Middle frontal gyrus (tissue), 1 donor: ENCODE measurements at regions not wholly inside any gene's neighbourhood (a gene's known extent, or its start where the extent isn't known, plus 50 kb on each side); places are given as distances from the start of the nearest gene placed in this dataset.

Experiments
- DNase-seq: peaks from one replicate; pipeline ENCODE4 v3.0.0-alpha.2; 2015; ENCODE audit warnings: low spot score; ENCODE audit errors: extremely low spot score

DNA sequence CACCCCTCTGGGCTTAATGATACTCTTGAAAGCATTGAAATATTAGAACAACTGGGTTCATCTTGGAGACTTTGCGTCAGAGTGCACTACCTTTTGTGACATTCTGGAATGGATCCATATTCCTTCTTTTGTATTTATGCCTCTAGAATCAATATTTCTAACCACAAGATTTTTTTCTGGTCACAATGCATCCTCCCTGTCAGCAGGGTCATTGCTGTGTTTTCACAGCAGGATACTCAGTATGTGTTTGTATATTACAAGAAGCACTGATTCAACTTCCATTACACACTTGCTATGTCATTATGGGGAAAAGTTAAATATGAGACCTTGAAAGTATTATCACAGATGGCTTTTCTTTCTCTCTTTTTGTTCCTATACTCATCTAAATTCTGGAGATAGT, 370.0 kb downstream of the HS3ST3B1 start:
- no peak for DNase-seq

DNA sequence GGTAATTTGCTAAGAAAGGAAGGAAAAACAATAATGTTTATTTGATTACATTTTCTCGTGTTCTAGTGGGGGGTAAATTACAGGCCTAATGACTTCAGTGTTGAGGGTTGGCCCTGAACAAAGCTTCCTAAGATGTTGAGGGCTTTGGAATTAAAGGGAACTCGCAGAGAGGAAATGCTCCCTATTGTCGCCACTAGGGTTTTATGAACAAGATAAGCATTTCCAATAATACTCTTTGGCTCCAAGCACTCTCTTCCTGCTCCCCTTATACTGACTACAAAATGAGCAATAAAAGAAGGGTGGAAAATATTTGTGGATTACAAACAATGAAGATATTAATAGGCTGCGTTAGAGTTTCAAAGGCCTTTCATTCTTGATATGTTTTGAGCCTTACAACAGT, 363.6 kb downstream of the HS3ST3B1 start:
- DNase-seq: no peak

DNA sequence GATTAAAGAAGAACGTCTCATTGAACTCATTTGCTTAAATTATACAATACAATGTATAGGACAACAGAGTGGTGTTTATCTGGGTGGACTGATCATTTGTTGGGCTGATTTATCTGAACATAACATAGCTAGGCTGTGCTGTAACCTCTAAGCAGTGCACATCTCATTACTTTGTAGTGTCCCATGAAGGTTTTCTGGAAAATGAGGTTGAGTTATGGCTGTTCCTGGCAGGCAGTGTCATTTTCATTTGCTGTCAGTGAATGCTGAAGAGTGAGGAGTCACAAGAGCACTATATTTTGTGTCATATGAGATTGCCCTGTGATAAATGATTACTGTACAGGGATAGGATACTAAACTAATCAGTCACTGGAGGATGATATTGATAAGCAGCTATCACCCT, 340.2 kb downstream of the HS3ST3B1 start:
- no peak for DNase-seq

DNA sequence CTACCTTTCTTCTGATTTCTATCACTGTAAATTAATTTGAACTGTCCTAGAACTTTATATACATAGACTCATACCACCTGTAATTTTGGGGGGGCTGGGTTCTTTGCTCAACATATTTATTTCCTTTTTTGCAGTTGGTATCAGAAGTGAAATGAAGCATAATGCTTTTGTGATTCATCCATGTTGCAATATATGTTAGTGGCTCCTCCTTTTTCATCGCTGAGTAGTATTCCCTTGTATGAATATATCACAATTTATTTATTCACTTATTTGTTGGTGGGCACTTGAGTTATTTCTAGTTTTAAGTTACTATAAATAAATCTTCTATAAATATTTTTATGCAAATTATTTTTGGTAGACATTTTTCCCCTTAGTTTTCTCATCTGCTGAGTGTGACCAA, 336.4 kb downstream of the HS3ST3B1 start:
- no peak for DNase-seq

DNA sequence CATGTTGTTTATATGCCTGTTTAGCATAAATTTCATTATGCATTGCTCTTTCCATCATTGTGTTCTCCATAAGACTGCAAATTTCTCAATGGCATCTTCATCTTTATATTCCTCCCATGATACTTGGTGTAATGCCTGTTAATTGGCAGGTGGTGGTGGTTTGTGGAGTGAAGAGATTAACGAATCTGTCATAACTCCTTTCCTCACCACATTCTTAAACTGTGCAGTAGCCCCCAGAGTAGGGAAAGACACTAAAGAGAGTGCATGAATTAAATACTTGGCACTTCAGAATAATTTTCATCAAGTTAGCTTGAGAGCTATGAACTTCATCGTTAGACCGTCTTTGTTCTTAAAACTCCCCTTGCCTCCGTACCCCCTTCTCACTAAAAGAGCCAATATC, 329.7 kb downstream of the HS3ST3B1 start:
- no peak for DNase-seq

DNA sequence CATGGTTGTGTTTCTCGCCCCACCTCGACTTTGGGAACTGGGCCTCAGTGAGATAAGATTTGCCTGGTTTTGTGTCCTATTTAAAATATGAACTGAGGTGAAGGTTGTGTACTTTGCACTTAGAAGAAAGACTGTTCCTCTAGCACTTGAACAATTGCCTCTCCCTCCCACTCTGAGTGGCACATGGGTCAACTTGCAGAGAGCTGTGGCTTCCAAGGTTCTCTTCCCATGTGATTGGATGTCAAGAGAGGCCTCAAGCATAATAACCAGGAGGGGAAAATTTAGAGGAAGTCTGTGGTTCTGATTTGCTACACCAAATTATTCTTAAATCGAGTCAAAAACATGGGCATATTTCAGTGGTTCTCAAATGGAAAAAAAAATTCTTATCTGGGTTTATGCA, 329.2 kb downstream of the HS3ST3B1 start:
- DNase-seq: no peak

DNA sequence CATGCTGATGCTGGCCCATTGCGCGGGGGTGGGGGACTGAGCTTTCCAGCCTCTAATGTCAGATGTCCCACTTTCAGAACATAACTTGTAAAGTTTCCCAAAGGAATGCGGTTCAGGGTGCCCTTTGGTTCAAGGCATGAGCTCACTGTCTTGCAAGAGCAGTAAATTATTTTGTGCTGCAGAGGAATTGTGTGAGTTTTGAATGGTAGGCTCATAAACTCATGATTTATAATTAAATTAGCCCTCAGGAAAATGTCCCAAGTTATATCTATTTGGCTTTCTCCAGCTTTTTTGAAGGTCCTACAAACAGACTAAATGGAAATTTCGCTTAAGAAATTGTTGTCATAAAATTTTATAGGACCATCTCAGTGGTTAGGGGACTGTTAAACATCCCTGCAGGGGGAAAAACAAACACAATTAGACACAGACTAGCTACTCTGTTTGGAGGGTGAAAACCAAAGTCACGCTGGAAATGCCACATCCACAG, 321.8 kb downstream of the HS3ST3B1 start:
- no peak for DNase-seq

DNA sequence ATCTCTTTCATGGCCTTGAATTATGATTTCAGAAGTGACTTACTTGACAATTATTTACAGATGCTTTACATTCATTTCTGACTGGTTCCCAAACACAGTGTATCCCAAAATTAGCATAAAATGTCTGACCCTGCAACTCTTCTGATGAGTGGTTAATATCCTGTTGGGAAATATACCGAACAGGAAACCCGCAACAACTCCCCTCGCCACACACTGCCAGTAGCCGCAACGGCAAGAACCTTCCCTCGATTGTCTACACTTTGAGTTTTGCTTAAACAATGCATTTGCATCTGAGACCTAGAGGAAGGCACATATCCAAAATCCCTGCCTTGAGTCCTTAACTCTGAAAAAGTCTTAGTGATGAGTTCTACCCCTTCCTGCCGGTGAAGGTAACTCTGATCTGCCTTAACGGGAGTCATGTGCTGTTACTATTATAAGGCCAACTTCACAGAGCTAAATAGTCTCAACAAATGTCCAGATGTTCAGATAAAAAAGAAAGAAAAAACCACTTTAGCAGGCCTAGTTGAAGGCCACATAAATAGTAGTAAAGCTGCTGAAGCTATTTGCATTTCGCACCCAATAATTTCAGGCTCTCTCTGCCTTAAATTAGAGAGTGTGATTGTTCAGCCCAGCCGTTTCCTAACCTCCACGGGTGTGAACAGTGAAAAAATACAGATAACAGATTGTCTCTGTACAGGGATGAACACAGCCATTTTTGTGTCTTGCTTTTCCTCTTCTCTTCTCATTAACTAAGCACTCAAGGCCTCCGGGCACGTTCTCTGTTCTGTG, 321.1 kb downstream of the HS3ST3B1 start:
- DNase-seq: no peak

DNA sequence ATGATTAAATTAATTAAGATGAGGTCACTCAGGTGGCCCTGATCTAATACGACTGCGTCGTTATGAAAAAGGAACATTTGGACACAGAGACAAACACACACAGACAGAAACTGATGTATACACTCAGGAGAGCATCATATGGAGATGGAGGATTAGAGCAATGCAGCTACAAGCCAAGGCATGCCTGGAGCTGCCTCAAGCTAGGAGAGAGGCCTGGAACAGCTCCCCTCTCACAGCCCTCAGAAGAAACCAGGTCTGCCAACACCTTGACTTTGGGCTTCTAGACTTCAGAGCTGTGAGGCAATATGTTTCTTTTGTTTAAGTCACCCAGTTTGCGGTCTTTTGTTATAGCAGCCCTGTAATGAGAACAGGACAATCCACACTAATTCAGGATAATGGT, 318.9 kb downstream of the HS3ST3B1 start:
- no peak for DNase-seq

DNA sequence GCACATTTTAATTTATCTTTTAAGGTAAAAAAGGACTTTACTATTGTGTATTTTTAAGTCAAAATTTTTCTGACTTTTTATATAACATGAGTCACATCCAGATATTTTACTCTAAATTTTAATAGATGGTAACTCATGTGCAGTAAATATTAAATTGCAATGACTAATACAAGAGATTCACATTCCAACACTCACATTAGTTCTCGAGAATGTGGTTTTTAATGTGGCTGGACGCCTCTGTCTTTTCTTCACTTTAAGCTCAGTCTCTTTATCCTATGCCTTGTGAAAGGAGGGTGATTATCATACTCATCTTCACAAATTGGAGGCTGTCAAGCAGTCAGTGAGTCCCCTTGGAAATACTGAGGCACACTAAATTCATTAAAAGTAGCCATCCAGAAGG, 315.6 kb downstream of the HS3ST3B1 start:
- DNase-seq: no peak

DNA sequence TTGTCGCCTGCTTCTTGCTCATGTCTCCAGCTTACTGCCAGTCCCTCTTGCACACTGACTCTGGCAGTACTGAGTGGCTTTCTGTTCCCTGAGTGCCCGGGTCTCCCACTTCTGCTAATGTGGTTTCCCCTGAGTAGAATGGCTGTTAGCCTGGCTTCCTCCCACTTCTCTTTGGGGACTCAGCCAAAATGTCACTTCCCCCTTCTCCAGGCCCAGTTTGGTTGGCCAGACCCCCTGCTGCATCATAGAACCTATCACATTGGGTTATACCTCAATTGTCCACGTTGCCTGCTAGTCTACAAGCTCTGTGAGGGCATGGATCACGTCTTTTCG, 304.4 kb downstream of the HS3ST3B1 start:
- DNase-seq: no peak

DNA sequence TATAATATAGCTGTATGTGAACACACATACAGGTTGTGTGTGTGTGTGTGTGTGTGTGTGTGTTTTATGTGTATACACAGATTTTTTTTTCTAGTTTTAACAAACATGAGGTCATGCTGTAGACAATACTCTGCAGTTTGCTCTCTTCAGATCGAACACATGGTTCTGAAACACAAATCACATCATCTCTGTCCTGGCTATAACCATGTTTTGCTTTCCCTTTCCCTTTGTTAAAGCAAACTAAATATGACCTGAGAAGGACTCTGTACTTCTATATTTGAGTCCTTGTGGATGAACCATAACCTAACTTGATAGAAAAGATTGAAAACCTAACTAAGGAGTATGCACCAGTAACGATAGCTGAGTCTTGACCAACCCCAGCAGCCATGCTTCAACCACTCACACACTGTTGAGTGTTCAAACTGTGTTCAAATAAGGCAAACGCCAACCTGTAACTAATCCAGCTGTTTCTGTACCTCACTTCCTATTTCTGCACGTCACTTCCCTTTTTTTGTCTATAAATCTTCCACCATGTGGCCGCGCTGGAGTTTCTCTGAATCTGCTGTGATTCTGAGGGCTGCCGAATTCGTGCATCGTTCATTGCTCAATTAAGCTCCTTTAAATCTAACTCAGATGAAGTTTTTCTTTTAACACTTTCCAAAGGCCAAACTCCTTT, 303.8 kb downstream of the HS3ST3B1 start:
- no peak for DNase-seq

DNA sequence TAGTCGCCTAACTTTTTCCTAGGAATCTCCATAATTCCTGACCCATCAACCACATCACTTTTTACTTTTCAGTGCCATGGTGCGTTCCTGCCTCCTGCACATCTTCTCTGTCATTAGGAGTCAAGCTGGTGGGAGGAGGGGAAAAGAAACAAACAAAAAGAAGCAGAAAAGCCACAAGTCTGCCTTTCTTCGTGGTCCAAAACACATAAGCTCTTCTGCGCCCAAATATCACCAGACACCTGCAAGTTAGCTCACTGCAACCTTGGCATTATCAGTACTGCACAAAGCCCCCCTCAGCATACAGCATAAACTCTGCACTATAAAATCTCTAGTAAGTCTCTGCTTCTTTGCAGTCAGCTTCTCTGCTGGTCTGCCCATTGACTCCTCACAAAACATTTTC, 295.3 kb downstream of the HS3ST3B1 start:
- DNase-seq: no peak

DNA sequence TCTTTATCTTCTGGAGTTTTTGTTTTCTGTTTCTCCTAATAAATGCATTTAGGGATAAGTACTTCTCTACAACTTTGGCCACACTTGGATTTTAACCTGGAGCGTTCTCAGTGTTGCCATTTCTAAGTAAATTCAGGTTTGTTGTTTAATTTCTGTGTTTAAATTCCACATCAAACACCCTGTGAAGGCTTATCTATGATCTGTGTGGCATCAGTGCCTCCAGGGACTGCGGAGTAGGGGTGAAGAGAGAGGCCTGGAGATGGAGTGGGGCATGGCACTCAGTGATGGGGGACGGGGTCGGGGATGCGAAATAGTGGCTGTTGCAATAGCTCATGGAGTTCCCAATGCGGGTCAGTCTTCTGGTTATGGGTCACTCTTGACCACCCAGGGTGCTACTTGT, 294.8 kb downstream of the HS3ST3B1 start:
- no peak for DNase-seq

DNA sequence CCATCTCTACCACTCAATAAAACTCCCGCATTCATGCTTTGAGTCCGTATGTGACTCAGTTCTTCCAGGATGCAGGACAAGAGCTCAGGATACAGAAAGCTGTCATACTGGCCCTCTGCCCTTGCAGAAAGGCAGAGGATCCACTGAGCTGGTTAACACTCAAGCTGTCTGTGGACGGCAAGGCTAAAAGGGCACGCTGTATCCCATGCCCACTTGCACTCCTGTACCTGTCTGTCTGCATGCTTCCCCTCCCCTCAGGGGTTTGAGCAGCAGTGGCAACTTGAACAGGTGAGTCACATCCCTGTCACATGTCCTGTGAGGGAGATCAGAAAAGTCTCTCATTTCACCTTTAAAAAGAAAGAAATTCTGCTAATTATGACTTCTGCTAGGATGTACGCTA, 293.8 kb downstream of the HS3ST3B1 start:
- no peak for DNase-seq

DNA sequence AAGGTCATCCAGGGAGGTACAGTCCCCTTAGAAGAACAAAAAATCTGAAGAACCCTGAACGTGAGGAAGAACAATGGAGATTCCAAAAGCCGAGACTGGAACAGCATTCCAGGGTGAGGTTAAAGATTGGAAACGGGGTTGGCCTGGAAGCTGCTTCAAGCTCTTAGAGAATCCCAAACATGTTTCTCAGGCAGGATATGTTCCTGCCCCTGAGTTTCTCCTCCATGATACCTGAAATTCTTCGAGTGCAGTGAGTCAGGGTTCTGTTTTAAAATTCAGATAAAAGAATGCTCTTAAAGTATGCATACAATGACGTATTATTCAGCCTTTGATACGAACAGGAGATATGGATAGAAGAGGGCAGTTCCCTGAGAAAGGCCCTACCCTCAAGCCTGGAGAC, 293.1 kb downstream of the HS3ST3B1 start:
- DNase-seq: no peak

DNA sequence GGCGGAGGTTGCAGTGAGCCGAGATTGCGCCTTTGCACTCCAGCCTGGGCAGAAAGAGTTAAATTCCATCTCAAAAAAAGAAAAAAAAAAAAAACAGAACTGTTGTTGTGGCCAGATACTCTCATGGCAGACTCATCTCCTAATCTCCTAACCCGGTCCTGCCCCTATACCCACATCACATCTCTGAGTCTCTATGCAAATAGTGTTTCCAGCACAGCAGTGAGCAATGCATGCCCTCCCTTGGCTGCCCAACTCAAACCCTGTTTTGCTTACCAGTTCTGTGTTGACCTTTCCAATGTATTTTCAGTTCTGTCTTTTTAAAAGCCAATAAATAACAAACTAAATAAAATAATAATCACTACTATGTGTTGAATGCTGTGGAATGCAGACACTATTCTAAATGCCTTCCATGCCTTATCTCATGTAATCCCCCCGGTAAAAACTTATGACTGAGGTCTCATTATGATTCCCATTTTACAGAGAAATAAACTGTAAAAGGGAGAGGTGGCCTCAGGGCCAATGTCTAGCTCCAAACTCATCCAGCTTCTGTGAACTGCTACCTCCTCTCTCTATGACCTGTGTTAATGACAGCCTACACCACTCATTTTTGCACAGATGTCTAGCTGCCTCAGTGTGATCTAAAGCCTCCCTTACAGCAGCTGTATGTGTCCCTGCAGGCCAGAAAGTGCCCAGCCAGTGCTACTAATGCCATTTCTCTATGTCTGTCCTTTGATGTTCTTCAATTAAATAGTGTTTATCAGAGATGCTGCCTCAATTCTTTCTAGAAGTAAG, 289.8 kb downstream of the HS3ST3B1 start:
- DNase-seq: no peak

DNA sequence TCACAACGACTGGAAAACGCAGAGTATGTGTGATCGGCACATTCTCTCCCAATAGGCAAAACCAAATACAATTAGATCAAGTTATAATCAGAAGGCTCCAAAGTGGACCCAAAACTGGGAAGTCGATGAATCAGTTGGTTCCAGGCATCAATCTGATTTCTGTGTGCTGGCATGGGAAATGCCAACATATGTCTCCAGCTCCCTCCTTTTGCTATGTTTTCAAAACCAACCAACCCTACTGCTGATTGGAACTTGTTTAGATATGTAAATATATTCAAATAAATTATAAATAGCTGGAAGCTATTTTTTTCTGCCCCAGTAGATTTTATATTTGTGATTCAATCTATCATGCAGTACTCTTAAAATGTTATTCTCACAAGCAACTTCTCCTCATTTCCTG, 284.2 kb downstream of the HS3ST3B1 start:
- DNase-seq: no peak

DNA sequence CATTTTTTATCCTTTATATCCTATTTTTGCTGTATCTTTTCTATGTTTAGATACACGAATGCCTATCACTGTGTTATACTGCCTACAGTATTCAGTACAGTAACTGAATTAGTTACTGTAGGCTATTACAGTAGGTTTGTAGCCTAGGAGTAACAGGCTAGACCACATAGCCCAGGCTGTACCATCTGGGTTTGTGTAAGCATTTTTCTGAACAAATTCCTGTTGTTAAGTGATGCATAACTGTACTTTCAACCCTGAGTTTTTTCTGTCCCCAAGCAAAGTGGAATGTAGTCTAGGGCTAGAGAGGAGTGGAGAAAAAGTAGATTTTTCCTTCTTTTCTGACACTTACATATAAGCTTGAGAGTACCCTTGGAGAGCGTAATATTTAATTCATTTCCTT, 282.1 kb downstream of the HS3ST3B1 start:
- DNase-seq: no peak

DNA sequence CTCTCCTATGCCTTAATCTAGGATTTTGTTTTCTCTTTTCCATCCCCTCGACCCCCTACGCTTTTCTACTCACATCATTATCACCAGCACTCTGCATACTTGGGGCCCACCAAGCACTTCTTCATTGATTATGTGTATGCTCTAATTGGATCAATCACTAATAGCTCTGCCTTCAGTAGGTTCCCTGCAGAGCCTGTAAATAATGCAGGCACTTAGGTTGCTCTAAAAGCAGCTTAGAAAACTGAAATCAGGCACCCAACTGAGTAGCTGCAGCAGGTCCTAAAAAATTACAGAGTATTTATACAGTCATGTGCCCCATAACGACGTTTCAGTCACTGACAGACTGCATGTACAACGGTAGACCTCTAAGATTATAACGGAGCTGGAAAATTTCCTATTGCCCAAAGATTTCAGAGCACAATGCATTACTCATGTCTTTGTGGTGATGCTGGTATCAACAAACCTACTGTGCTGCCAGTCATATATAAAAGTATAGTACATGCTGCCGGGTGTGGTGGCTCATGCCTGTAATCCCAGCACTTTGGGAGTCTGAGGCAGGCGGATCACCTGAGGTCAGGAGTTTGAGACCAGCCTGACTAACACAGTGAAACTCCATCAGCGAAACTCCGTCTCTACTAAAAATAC, 280.4 kb downstream of the HS3ST3B1 start:
- no peak for DNase-seq

DNA sequence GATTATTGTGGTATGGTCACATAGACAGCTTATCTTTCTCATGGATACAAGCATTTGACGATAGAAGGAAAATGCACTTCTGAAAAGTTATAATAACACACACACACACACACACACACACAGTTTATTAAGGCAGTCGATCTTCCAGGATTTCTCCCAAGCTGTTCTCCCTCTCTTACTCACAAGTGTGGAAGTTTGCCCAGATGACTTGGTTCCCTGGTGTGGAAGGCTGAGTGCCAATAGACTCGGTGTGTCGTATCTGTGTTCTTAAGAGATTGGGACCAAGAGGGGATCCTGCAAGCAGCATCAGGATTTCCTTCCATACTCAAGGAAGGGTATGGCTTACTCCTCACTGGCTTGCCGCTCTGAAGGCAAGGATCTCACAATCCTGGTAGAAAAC, 279.6 kb downstream of the HS3ST3B1 start:
- no peak for DNase-seq

DNA sequence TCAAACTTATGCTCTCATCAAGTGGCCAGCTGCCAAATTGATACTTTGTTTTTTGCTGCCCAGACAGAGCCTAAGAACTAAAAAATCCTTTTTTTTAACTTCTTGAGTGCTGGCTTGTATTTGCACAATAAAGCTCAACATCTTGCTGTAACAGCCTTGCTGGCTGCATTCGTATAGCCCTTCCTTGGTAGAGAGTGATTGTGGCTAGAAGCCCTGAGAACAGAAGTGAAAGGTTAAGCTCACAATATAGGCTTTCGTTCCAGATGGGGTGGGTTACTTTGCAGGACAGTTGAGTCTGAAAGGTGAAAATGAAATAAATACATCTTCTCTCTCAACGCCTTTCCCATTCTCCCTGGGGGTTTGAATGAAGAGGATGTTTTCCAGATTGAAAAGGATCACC, 278.8 kb downstream of the HS3ST3B1 start:
- DNase-seq: no peak
